ENCODE measurements at regions not wholly inside any gene's neighbourhood (a gene's known extent, or its start where the extent isn't known, plus 50 kb on each side); places are given as distances from the start of the nearest gene placed in this dataset.

GRCh38 chr4:71841336-71841735 is 57.5 kb upstream of the GC start:
- no peaks in the 10 kb centered on the region for H3K36me3 ChIP-seq (ENCODE audit: low read depth)
- no peak overlapping the region for H2AFZ ChIP-seq
- 32 to 39% methylated on average over 2 of the region's 2 CpGs for WGBS, 2 experiments (ENCODE audit: low coverage in 1 of 2, low lambda C conversion rate in 2 of 2, missing lambda C conversion rate in 2 of 2)
- H3K79me2 ChIP-seq (ENCODE audit: insufficient read depth), result no peaks in the 10 kb centered on the region
- H3K4me3 ChIP-seq, result no peak overlapping the region
- TF ChIP-seq EZH2phosphoT487 (IDR thresholded peaks at IDR 0.05; ENCODE audit: insufficient read depth, low read depth) (no peak), EZH2 (IDR thresholded peaks at IDR 0.05; ENCODE audit: insufficient read depth, poor library complexity, severe bottlenecking) (no peak)
- no peak overlapping the region for H3K27ac ChIP-seq
- H3F3A ChIP-seq (ENCODE audit: insufficient read depth), result no peaks in the 10 kb centered on the region
- no peak for DNase-seq
- in situ Hi-C loops (cut with MboI), result no loop called here
- H3K9ac ChIP-seq, result no peak overlapping the region
- no peaks in the 10 kb centered on the region for H3K4me1 ChIP-seq (ENCODE audit: insufficient read depth)
- H3K9me3 ChIP-seq (ENCODE audit: low read depth), result no peaks in the 10 kb centered on the region
- H3K4me2 ChIP-seq (ENCODE audit: unreplicated experiment), result no peak overlapping the region
- H4K20me1 ChIP-seq (ENCODE audit: insufficient read depth), result no peaks in the 10 kb centered on the region
- H3K9me2 ChIP-seq (ENCODE audit: insufficient read depth), result no peaks in the 10 kb centered on the region
- no peaks in the 10 kb centered on the region for H3K27me3 ChIP-seq (replicated peaks; ENCODE audit: insufficient read depth)

- Histone ChIP-seq H3K9me2 (ENCODE audit: insufficient read depth) (no peaks in the 10 kb centered on the region), H3K9ac (no peak overlapping the region), H3K79me2 (ENCODE audit: insufficient read depth) (no peaks in the 10 kb centered on the region), H3K4me3 (no peak overlapping the region), H3F3A (ENCODE audit: insufficient read depth) (no peaks in the 10 kb centered on the region), H3K9me3 (ENCODE audit: low read depth) (no peaks in the 10 kb centered on the region), H4K20me1 (ENCODE audit: insufficient read depth) (no peaks in the 10 kb centered on the region), H3K27ac (no peak overlapping the region), H3K4me2 (ENCODE audit: unreplicated experiment) (no peak overlapping the region), H3K36me3 (ENCODE audit: low read depth) (no peaks in the 10 kb centered on the region), H2AFZ (no peak overlapping the region), H3K4me1 (ENCODE audit: insufficient read depth) (no peaks in the 10 kb centered on the region), H3K27me3 (replicated peaks; ENCODE audit: insufficient read depth) (no peaks in the 10 kb centered on the region)
- DNase-seq, result no peak
- in situ Hi-C loops (cut with MboI), result no loop called here
- no peak for TF ChIP-seq EZH2 (IDR thresholded peaks at IDR 0.05; ENCODE audit: insufficient read depth, poor library complexity, severe bottlenecking)
- no peak for TF ChIP-seq EZH2phosphoT487 (IDR thresholded peaks at IDR 0.05; ENCODE audit: insufficient read depth, low read depth)
- 13% methylated on average over 1 of the region's 1 CpG for WGBS, 2 experiments (ENCODE audit: low coverage in 1 of 2, low lambda C conversion rate in 2 of 2, missing lambda C conversion rate in 2 of 2)
Observed at GRCh38 chr4:71847300-71847699, 63.4 kb upstream of the GC start.

GRCh38 chr4:71855944-71856343 is 72.1 kb upstream of the GC start:
- TF ChIP-seq EZH2 (IDR thresholded peaks at IDR 0.05; ENCODE audit: insufficient read depth, poor library complexity, severe bottlenecking) (no peak), EZH2phosphoT487 (IDR thresholded peaks at IDR 0.05; ENCODE audit: insufficient read depth, low read depth) (no peak)
- no peak for DNase-seq
- H3K9me3 ChIP-seq (ENCODE audit: low read depth), result no peaks in the 10 kb centered on the region
- H3K9me2 ChIP-seq (ENCODE audit: insufficient read depth), result no peaks in the 10 kb centered on the region
- no peaks in the 10 kb centered on the region for H3K79me2 ChIP-seq (ENCODE audit: insufficient read depth)
- no peak overlapping the region for H3K4me3 ChIP-seq
- no peak overlapping the region for H3K27ac ChIP-seq
- no peaks in the 10 kb centered on the region for H4K20me1 ChIP-seq (ENCODE audit: insufficient read depth)
- no peak overlapping the region for H3K4me2 ChIP-seq (ENCODE audit: unreplicated experiment)
- no peaks in the 10 kb centered on the region for H3K27me3 ChIP-seq (replicated peaks; ENCODE audit: insufficient read depth)
- H3F3A ChIP-seq (ENCODE audit: insufficient read depth), result no peaks in the 10 kb centered on the region
- no peak overlapping the region for H3K9ac ChIP-seq
- in situ Hi-C loops (cut with MboI), result no loop called here
- H2AFZ ChIP-seq, result no peak overlapping the region
- WGBS, 2 experiments (ENCODE audit: low coverage in 1 of 2, low lambda C conversion rate in 2 of 2, missing lambda C conversion rate in 2 of 2), result 0 to 7% methylated on average over 1 of the region's 1 CpG
- H3K4me1 ChIP-seq (ENCODE audit: insufficient read depth), result no peaks in the 10 kb centered on the region
- no peaks in the 10 kb centered on the region for H3K36me3 ChIP-seq (ENCODE audit: low read depth)

GRCh38 chr4:71857713-71858451 is 74.0 kb upstream of the GC start:
- H3K36me3 ChIP-seq (ENCODE audit: low read depth), result no peaks in the 10 kb centered on the region

More at GRCh38 chr4:71857713-71858451, 74.0 kb upstream of the GC start:
- Histone ChIP-seq H3K4me1 (ENCODE audit: insufficient read depth) (no peaks in the 10 kb centered on the region), H3K79me2 (ENCODE audit: insufficient read depth) (no peaks in the 10 kb centered on the region), H3K9me3 (ENCODE audit: low read depth) (no peaks in the 10 kb centered on the region), H3K9me2 (ENCODE audit: insufficient read depth) (no peaks in the 10 kb centered on the region), H3K4me2 (ENCODE audit: unreplicated experiment) (no peak overlapping the region), H3K27me3 (replicated peaks; ENCODE audit: insufficient read depth) (no peaks in the 10 kb centered on the region), H2AFZ (no peak overlapping the region), H3K9ac (no peak overlapping the region), H3K27ac (no peak overlapping the region), H3K4me3 (no peak overlapping the region), H4K20me1 (ENCODE audit: insufficient read depth) (no peaks in the 10 kb centered on the region), H3F3A (ENCODE audit: insufficient read depth) (no peaks in the 10 kb centered on the region)
- TF ChIP-seq EZH2phosphoT487 (IDR thresholded peaks at IDR 0.05; ENCODE audit: insufficient read depth, low read depth) (no peak), EZH2 (IDR thresholded peaks at IDR 0.05; ENCODE audit: insufficient read depth, poor library complexity, severe bottlenecking) (no peak)
- DNase-seq, result no peak
- in situ Hi-C loops (cut with MboI), result no loop called here
- 13 to 16% methylated on average over 9 of the region's 9 CpGs for WGBS, 2 experiments (ENCODE audit: low coverage in 1 of 2, low lambda C conversion rate in 2 of 2, missing lambda C conversion rate in 2 of 2)
